CD4-positive, alpha-beta T cell (primary cell): ENCODE measurements at regions not wholly inside any gene's neighbourhood (a gene's known extent, or its start where the extent isn't known, plus 50 kb on each side); places are given as distances from the start of the nearest gene placed in this dataset.

Source experiments
- ATAC-seq: fragments of 200-7000 bp; cut with Tn5 transposase; one replicate; pipeline ENCODE4 v1.10.0; 2022; ENCODE audit warnings: mild to moderate bottlenecking; ENCODE audit not compliant: poor library complexity
- CTCF ChIA-PET: fragments of 350-600 bp; sonication (Branson Sonifier 250); formaldehyde crosslinking; loops from one replicate; lab custom pipeline; 2021; ENCODE audit warnings: antibody characterized with exemption, inconsistent platforms; lab: Charles Lee
- POLR2A ChIA-PET: fragments of 350-600 bp; sonication (Branson Sonifier 250); formaldehyde crosslinking; loops from one replicate; lab custom pipeline; 2021; ENCODE audit warnings: antibody characterized with exemption, inconsistent platforms; lab: Charles Lee
- DNase-seq, 14 experiments: peaks; one replicate each; pipeline ENCODE4 v3.0.0-alpha.2; 2013 to 2020; ENCODE audit warnings: mixed read lengths in 2 of 14
- H3K27ac ChIP-seq, 2 donors: one replicate each; pipeline versions ENCODE4 v1.5.1 to v1.7.0; 2013; ENCODE audit warnings: low read length in 2 of 2, low read depth in 1 of 2, mild to moderate bottlenecking in 1 of 2
- H3K27me3 ChIP-seq, 2 experiments: 1 replicate in 1 of 2; 2 replicates in 1 of 2; pipeline versions ENCODE4 v1.6.1 to v1.7.0; 2013; ENCODE audit warnings: low read length in 2 of 2, control low read depth in 1 of 2, mild to moderate bottlenecking in 1 of 2, moderate library complexity in 1 of 2; ENCODE audit not compliant: insufficient read depth in 2 of 2, control insufficient read depth in 1 of 2
- H3K36me3 ChIP-seq: one replicate; pipeline ENCODE4 v1.6.1; 2013; ENCODE audit warnings: low read length, control low read depth; ENCODE audit not compliant: insufficient read depth
- H3K4me1 ChIP-seq: one replicate; pipeline ENCODE4 v1.6.1; 2013; ENCODE audit warnings: low read length, control low read depth; ENCODE audit not compliant: insufficient read depth
- H3K4me3 ChIP-seq: one replicate; pipeline ENCODE4 v1.5.1; 2013; ENCODE audit warnings: mild to moderate bottlenecking, low read length, moderate library complexity
- H3K9me3 ChIP-seq, 2 experiments: 1 replicate in 1 of 2; 2 replicates in 1 of 2; pipeline versions ENCODE4 v1.6.1 to v1.7.0; 2013; ENCODE audit warnings: low read length in 2 of 2, mild to moderate bottlenecking in 2 of 2, control low read depth in 1 of 2, moderate library complexity in 1 of 2; ENCODE audit not compliant: control insufficient read depth in 1 of 2, insufficient read depth in 1 of 2
- H3K27ac Mint-ChIP-seq: one replicate; pipeline ENCODE4 v1.8.0; 2020; ENCODE audit warnings: mixed read lengths
- H3K27me3 Mint-ChIP-seq: one replicate; pipeline ENCODE4 v1.8.0; 2021; ENCODE audit warnings: mixed read lengths
- H3K36me3 Mint-ChIP-seq: one replicate; pipeline ENCODE4 v1.8.0; 2021; ENCODE audit warnings: low read depth, mixed read lengths
- H3K4me1 Mint-ChIP-seq: one replicate; pipeline ENCODE4 v1.8.0; 2021; ENCODE audit warnings: low read depth, mixed read lengths
- H3K4me3 Mint-ChIP-seq: one replicate; pipeline ENCODE4 v1.8.0; 2020; ENCODE audit warnings: mild to moderate bottlenecking, mixed read lengths
- H3K9me3 Mint-ChIP-seq: one replicate; pipeline ENCODE4 v1.8.0; 2020; ENCODE audit warnings: mixed read lengths
- CTCF ChIP-seq: fragments of 200-600 bp; IDR thresholded peaks from one replicate; pipeline ENCODE4 v1.8.0; 2022; ENCODE audit warnings: antibody characterized with exemption, mild to moderate bottlenecking
- intact Hi-C, 2 experiments: fragments of 100-400 bp; cut with DNase I in 1 of 2; cut with micrococcal nuclease in 1 of 2; formaldehyde crosslinking; loops; one replicate each; pipeline versions ENCODE4 v1.15.1 to v1.9.0; 2023 to 2025; cut with DNase I, micrococcal nuclease

- no peak for ATAC-seq
- POLR2A ChIA-PET = no interaction called here
- H3K36me3 Mint-ChIP-seq = no peaks in the 10 kb centered on the region
- intact Hi-C loops = loop anchor here in 1 of 2 experiments (10.0 kb wide), 3 partner anchors 407 to 1007 kb away; no protein-coding TSS in a partner anchor
- no peak for TF ChIP-seq CTCF
- CTCF ChIA-PET = no interaction called here
- DNase-seq = no peak
- H3K27me3 Mint-ChIP-seq = peaks cover 13% of the 10 kb centered on the region
- Histone ChIP-seq H3K27me3 (peaks cover 0 to 11% of the 10 kb centered on the region in 2 experiments), H3K9me3 (no peaks in the 10 kb centered on the region), H3K4me3 (no peak overlapping the region), H3K36me3 (no peaks in the 10 kb centered on the region), H3K27ac (no peak overlapping the region), H3K4me1 (peaks cover 5% of the 10 kb centered on the region)
- H3K4me1 Mint-ChIP-seq = no peaks in the 10 kb centered on the region
- H3K27ac Mint-ChIP-seq = no peak overlapping the region
- no peaks in the 10 kb centered on the region for H3K9me3 Mint-ChIP-seq
- no peak overlapping the region for H3K4me3 Mint-ChIP-seq
Observed at GRCh38 chr20:59491884-59492283, 112.5 kb upstream of the PHACTR3 start.

- no peak for ATAC-seq
- H3K36me3 ChIP-seq = no peaks in the 10 kb centered on the region
- no peaks in the 10 kb centered on the region for H3K36me3 Mint-ChIP-seq
- ChIA-PET POLR2A (no interaction called here), CTCF (no interaction called here)
- H3K4me1 ChIP-seq = peaks cover 5% of the 10 kb centered on the region
- H3K4me3 ChIP-seq = no peak overlapping the region
- no peak overlapping the region for H3K4me3 Mint-ChIP-seq
- no peaks in the 10 kb centered on the region for H3K9me3 ChIP-seq
- no peak for DNase-seq
- no peaks in the 10 kb centered on the region for H3K4me1 Mint-ChIP-seq
- no peak overlapping the region for H3K27ac ChIP-seq
- no peak for TF ChIP-seq CTCF
- H3K27ac Mint-ChIP-seq = no peak overlapping the region
- no peaks in the 10 kb centered on the region for H3K9me3 Mint-ChIP-seq
- intact Hi-C loops = loop anchor here in 1 of 2 experiments (10.0 kb wide), 3 partner anchors 409 to 1009 kb away; no protein-coding TSS in a partner anchor
- peaks cover 4 to 13% of the 10 kb centered on the region in 2 experiments for H3K27me3 ChIP-seq
- peaks cover 28% of the 10 kb centered on the region for H3K27me3 Mint-ChIP-seq
Observed at GRCh38 chr20:59493926-59494325, 110.4 kb upstream of the PHACTR3 start.

- no peak for DNase-seq
- intact Hi-C loops = loop anchor here (5.0 to 10.0 kb wide), 5 partner anchors 273 to 1303 kb away; no protein-coding TSS in a partner anchor
- no peaks in the 10 kb centered on the region for H3K9me3 ChIP-seq
- Mint-ChIP-seq H3K9me3 (peaks cover 5% of the 10 kb centered on the region), H3K4me1 (no peaks in the 10 kb centered on the region), H3K27me3 (peaks cover 39% of the 10 kb centered on the region), H3K27ac (no peak overlapping the region), H3K36me3 (no peaks in the 10 kb centered on the region), H3K4me3 (no peak overlapping the region)
- no peak for ATAC-seq
- ChIA-PET POLR2A (no interaction called here), CTCF (interaction anchor here (0.8 to 1.6 kb wide), 5 partner anchors 10 to 642 kb away, joined by 3 to 14 read pairs (median 4); no protein-coding TSS in a partner anchor)
- H3K4me1 ChIP-seq = peaks cover 5% of the 10 kb centered on the region
- no peak overlapping the region for H3K4me3 ChIP-seq
- H3K36me3 ChIP-seq = no peaks in the 10 kb centered on the region
- TF ChIP-seq CTCF = no peak
- no peak overlapping the region for H3K27ac ChIP-seq
- peaks cover 4 to 13% of the 10 kb centered on the region in 2 experiments for H3K27me3 ChIP-seq
Observed at GRCh38 chr20:59495166-59495565, 109.2 kb upstream of the PHACTR3 start.
